Embryonic facial prominence (tissue), 1 donor: ENCODE measurements at regions not wholly inside any gene's neighbourhood (a gene's known extent, or its start where the extent isn't known, plus 50 kb on each side); places are given as distances from the start of the nearest gene placed in this dataset.
"Not testable (repeated sequence)": the region's sequence is repeated elsewhere in the genome, so short reads cannot be mapped to it uniquely, and the experiment has no call there.

ENCODE experiments used
- DNase-seq: peaks from one replicate; pipeline ENCODE4 v3.0.0-alpha.2; 2016; ENCODE audit errors: extremely low spot score

DNA sequence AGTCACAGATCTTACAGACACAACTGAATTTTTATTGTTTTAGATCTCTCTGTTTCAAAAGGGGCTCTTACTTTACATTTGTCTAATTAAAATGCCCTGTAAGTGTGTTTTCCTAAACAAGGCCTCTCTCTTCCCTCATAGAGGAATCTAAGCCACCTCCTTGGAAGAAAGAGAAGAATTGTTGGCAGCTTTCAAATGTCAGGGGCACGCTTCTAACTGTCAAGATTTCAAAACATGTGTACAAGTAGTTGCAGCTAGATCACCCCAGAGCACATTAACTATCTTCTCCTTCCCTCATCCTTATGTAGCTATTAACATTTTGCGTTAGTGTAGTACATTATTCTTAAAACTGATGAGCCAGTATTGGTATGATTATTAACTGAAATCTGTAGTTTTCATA, 266.5 kb upstream of the BOD1L1 start:
- DNase-seq, result no peak

DNA sequence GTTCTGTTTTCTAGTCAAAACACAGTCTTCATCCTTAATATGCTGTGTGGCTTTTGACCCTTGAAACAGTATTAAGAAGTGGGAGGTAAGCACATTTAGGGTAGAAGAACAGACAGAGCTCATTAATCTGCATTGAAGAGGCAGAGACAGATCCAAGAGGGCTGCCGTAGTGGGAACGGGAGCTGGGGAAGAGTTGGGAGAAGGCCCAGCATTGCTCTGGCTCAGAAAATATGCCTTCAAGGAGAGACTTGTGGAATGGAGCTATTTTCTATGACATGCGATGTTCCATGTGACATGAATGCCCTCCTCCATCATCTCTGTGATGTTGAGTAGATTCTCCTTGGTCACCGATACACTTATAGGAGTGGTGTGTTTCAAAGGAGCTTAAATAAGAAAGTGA, 273.3 kb upstream of the BOD1L1 start:
- DNase-seq, result no peak

DNA sequence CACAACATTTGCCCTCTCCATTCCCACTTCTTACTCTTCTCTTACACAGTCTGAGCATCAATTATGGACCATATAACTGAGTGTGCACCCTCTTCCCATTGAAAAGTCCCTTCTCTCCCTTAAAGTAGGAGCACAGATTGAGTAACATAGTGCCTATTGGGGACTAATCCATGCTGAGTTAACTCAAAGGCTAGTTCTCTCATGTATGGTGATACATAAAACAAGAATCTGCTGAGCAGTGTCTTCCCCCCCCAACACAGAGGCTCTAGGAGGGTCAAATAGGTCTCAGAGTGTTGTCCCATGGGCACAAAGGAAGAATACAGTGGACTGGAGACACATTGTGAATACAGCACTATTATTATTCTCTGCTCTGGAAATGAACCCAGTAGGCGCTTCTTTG, 274.6 kb upstream of the BOD1L1 start:
- no peak for DNase-seq

DNA sequence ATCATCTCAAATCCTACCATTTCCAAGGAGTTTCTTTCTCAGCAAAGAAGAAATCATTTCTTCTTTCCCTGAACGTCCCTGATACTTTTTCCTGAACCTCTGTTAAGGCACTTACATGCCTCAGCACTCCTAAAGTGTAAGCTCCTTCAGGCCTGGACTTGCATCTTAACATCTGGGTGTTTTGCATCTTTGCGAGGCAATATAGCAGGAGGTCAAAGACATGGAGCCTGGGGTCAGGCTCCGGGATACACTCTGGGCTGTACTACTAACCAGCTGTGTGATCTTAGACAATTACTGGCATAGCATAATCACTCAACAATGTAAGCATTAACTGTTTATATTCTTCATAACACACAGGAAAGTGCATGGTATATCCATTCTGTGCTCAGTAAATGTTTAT, 275.5 kb upstream of the BOD1L1 start:
- no peak for DNase-seq

DNA sequence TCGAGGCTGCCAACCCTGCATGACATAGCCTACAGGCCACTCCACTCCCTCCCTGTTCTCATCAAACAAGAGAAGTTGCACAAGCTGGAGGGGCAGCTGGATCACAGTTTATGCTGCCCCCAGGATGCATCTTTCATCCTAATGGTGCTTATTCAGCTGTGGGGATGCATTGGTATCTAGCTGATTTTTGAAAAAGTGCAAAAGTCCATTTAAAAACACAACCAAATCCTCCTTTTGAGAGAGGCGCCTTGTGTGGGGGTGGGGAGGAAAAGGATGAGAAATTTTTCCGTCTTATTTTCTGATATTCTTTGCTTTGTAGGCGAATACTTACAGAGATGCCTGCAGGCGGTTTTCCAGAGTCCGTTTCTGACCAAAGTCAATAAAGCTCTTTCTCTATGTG, 276.4 kb upstream of the BOD1L1 start:
- DNase-seq, result no peak

DNA sequence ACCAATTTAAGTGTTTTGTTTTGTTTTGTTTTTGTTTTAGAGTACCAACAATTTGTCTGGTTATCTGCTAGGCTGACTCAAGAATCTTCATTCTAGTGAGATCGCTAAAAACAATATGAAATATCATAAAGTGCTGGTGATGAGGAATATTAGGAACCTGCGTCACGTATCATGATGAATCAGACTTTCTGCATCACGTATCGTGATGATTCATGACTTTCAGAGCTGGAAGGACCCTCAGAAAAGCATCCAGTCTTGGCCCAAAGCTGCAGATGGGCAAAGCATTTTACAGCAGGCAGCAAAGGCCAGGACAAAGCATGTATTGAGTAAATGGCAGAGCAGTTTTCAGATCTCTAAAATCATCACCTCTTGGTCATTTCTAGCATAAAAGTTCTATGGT, 278.0 kb upstream of the BOD1L1 start:
- no peak for DNase-seq

DNA sequence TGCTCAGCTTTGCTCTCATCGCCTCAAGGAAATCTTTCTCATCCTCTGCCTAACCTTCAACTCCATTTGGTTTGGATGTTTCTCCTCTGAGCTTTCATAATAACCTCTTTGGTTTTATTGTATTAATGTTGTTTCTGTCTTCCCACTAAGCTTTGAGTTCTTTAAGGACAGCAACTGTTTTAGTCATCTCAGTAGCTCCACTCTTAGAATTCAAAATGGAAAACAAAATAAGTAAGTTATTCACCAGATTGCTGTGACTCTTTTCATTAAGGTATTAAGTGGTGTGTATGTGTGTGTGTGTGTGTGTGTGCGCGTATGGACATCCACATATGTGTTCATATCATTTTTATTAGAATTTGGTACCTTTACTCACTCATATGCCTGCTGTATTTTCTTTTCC, 279.2 kb upstream of the BOD1L1 start:
- DNase-seq, result no peak

DNA sequence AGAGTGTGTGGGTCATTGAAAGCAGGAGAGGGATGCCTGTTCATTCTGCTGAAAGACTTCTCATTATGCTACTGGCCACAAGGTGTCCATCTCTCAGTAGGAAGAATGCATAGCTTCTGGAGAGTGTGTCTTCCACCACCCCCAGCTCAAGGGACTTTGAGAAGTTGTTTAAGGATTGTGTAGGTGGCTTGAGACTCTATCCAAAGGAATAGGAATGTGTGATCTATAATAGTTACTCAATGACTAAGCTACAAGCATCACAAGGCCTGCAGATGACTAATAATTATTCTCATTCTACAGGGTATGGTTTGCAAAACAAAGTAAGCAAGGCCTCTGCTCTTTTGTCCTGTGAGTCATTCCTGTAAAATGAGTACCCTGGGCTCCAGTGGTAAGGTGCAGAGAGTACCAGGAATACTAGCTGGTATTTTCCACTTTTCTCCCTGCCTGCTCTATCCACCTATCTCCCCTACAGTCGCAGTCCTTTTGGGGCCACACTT, 279.8 kb upstream of the BOD1L1 start:
- DNase-seq, result no peak

DNA sequence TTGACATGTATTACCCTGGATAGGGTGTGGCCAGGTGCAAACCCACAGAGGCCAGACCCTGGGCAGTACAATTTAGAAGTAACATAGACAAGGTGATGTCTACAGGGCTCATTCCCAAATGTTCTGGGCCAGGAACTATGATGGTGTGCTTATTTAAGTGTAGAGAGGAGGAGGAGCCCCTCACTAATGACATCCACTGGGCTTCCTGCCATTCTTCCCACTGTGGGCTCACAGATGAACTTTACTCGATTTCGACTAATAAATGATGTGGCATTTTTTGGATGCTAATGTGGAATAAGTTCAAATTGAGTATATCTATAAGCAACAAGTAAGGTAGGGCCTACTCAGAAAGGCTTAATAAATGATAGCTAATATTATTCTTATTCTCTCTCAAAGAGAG, 280.9 kb upstream of the BOD1L1 start:
- no peak for DNase-seq

DNA sequence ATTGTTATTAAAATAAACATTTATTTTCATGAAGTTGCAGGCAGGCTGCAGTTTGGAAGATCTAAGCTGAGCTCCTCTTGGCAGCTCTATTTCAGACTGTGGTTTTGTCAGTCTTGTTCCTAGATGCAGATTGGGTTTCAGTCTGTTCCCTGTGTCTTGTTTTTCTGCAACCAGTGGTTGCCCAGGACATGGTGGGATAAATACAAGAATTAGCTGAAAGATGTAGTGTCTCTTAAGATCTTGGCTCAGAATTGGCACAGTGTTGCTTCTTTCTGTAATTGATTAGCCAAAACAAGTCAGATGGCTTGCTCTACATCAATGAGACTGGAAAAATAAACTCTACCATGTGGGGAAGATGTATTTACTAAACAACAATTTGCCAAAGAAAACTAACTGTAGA, 283.0 kb upstream of the BOD1L1 start:
- DNase-seq, result no peak

DNA sequence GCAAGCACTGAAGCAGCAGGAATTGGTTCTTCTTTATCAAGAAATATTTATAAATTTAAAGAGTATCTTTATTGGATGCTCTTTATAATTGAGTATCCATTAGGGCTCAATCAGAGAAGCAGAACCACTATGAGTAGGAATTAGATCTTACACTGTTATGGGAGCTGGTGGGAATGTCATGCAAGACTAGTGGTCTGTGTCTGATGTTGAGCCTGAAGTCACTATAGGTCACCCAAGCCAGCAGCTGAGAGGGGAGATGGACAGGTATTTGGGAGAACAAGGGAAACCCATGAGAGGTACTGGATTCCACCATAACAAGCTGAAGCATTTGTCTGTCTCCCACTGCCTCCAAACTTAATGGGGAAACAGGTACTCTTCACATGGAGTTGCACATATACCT, 283.7 kb upstream of the BOD1L1 start:
- DNase-seq, result no peak

DNA sequence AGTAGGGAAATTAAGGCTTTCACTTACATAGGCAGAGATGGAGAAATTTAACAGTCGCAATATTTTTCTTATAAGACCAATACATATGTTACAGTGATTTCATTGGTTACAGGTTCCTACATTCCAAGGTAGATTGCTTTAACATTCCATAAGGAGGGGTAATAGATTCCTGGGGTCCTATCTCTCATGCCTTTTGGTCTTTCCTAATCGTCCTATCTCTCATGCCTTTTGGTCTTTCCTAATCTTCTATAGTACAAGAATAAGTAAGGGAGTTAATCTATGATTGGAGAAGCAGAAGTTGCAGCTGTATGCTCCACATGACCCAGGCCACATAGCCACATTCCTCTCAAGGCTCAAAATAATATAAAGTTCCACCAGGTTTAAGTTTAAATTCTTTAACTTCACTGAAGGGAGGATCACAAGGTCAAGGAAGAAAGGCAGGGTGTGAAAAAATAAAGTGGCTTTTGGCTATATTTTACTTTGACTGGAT, 285.0 kb upstream of the BOD1L1 start:
- no peak for DNase-seq

DNA sequence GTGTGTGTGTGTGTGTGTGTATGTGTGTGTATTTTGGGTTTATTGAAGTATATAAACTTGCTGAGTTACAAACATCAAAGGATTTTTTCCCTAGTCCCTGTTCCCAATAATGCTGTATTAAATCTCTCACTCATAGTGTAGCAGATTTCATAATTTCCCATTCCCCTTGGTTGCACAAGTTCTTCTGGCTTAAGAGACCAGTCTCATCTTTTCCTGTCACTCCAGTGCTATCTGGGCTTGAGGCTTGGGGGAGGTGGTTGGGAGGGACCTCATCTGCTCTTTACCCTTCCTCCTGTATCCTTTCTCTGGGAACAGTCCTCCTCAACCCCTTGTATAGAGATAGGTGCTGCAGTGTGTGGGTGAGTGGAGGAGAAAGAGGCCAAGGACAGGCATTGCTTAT, 285.4 kb upstream of the BOD1L1 start:
- DNase-seq, result no peak

DNA sequence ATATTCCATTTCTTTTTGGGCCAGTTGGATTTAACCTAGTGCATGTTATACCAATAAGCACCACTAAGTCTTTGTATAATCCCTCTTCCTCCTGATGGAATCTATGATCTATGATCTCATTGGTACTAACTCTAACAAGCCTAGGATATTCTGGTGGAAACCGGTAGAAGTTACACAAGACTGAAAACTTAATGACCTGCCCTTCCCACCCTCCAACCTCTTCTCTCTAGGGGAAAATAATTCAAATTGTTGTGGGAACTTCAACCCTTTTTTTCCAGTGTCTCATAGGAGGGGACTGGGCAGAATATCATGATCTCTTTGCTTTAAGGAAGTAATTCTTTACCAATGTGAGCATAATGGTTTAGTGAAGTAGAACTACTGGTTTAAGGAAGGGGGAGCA, 289.5 kb upstream of the BOD1L1 start:
- no peak for DNase-seq

DNA sequence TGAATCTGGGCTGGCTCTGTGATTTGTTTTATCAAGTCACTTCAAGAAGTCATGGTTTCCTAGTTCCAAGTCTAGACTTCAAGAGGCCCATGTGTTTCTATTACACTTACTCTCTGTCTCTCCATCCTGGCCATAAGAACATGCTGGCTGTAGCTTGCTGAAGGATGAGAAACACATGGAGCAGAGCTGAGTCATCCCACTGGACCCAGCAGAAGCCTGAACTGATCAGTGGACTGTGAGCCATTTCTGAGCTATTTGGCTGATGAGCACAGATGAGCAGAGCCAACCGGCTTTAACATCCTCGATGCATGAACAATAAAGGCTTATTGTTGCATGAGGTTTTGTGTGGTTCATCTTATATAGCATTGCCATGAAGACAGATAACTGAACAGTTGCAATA, 290.6 kb upstream of the BOD1L1 start:
- no peak for DNase-seq

DNA sequence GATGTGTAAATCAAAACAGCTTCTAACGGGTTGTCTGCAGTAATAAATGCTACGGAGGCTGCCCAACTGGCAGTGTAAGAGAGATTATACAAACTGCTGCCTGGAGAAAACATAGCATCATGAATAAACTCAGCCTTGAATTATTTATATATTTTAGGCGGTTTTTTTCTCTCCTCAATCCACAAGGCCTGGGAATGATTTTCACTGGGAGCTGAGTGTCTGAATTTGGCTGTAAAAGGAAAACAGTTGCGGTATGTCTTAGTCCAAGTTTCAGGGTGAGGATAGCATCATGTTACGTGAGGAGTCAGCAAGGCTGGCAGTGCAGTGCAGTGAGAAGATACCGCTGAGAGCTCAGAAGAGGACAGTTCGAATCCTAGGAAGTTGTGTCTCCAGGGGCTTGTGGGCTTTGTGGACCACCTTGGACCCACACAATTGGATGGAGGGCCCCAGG, 291.5 kb upstream of the BOD1L1 start:
- DNase-seq, result peak; percentile 66

DNA sequence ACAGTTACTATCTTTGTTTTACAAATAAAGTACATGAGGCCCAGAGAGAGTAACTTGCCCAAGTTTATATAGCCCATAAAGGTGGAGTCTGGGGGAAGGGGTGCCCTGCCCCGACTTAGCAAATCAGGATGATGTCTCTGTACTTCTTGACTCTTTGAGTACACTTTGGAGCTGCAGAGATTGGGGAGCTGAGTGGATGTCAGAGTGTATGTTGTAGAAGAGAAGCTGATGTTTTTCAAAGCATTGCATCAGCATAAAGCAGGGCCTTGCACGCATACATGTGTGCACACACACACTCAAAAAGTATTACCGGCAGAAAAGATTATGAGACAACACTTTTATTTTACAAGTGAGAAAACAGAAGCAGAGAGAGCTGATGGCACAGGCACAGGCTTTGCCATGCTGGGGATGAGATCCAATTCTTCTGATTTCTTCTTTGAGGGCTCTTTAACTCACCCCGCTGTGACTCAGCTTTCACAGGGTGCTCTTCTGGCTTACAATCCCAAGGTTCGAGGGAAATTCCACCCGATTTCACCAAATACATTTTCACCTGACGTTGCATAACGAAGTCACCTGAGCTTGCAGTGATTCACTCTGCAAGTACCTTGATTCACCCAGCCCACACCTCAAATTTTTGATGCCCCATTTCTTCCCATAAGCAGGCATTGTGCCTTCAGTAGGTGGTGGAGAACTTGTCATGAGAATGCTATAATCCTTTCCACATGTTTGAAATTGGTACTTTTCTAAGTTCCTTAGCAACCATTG, 292.8 kb upstream of the BOD1L1 start:
- no peak for DNase-seq

DNA sequence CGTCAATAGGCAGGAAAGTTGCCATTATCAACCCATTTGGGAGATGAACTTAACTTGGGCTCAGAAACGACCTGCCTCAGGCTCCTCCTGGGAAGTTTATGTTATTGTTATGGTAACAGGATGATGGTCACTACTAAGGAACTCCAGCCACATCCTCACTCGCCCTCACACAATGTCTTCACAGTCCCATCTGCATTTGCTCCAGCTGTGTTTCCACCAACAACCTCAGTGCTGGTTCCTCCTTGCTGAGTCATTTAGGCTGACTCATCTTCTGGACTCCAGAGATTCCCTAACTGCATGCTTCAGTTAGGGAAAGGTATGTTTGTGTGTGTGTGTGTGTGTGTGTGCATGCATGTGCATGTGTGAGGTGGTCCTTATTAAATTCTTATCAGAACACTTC, 293.4 kb upstream of the BOD1L1 start:
- DNase-seq, result no peak

DNA sequence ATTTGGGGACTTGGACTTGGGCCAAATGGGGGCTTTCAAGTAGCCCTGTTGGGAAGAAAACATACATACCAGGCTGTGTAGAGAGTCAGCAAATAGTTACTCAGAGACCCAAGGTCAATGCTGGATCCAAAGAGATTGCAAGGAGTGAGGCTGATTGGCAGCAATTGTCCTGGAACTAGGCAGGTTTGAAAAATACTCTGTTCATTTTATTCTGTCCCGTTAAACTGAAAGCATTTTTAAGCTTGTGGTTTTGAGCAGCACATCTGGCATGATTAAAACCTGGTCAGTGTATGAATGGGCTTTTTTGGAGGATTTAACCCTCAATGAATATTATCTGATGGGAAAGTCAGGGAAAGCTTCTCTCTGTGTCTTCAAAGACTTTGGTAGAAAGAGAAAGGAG, 294.3 kb upstream of the BOD1L1 start:
- no peak for DNase-seq

DNA sequence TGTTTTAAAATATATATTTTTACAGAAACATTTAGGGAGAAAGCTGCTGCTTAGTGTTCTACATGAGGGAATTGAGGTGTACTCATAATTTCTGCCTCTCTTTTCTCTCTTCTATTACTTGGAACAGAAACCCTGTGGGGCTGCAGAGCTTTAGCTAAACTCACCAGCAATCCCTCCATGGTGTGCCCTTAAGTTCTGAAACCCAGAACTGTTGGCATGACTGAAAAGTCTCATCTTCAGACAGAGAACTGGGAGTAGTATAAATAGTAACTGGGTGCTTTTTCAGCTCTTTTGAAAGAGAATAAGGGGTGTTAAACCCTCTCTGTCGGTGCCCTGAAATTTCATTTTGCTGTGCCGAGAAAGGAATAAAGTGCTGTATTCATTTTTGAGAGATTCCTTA, 294.9 kb upstream of the BOD1L1 start:
- no peak for DNase-seq

DNA sequence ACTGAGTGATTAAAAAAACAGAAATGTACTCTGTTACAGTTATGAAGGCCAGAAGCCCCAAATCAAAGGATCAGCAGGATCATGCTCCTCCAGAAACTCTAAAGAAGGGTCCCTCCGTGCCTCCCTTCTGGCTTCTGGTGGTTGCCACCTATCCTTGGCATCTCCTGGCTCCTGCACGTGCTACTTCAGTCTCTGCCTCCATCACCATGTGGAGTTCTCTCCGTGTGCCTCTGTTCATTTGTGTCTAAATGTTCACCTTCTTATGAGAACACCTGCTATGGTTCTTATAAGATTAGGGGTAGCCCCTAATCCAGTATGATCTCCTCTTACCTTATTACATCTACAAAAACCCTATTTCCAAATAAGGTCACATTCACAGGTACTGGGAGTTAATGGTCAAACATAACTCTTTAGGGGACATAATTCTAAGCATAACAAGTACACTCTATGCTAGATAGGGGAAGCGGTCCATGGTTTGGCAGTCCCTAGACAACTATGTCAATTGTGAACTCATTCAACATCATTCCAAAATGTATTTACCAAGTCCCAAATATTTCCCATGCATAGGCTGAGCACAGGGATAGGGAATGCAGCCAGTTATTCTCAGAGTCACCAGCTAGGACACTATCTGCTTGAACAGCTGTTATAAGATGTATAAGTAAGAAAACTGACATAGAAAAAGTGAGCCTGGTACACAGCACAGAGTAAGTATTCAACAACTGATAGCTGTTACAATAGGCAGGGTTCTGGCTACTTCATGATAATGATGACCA, 295.5 kb upstream of the BOD1L1 start:
- DNase-seq, result no peak

DNA sequence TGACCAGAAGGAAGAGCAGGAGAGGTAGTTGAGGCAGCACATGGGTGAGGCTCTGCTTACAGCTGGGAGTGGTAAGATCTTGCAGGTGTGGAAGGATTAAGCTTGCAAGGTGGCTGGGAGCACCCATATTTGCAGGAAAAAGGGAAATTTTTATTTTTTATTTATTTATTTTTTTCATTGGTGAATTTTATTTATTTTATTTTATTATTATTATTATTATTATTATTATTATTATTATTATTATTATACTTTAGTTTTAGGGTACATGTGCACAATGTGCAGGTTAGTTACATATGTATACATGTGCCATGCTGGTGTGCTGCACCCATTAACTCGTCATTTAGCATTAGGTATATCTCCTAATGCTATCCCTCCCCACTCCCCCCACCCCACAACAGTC, 297.4 kb upstream of the BOD1L1 start:
- DNase-seq, result not testable (repeated sequence)

DNA sequence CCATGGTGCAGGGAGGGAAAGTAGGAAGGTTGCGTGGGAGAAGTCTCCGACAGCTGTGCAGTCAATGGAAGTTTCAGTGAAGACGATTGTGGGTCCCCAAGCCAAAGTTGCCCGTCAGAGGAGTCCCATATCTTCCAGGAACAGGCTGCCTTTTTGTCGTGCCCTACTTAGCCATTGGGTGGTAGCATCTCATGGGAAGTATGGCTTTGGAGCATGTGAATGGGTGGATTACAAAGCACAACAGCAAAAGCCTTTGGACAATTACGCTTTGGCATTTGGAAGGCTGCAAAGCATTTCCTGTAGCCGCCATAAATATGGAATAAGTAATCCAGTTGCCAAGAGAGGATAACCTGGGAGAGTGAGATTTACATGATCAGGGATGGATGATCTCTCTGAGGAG, 300.7 kb upstream of the BOD1L1 start:
- DNase-seq, result no peak
